ENCODE measurements at regions not wholly inside any gene's neighbourhood (a gene's known extent, or its start where the extent isn't known, plus 50 kb on each side); places are given as distances from the start of the nearest gene placed in this dataset.

- H3K27ac ChIP-seq: no peak overlapping the region
- TF ChIP-seq CTCF (conservative IDR thresholded peaks at IDR 0.05): no peak
These were observed 608.5 kb upstream of the USP24 start for GRCh38 chr1:55823541-55824250.

GRCh38 chr1:55822891-55823290 lies 607.7 kb upstream of the USP24 start:
- no peak for TF ChIP-seq CTCF (conservative IDR thresholded peaks at IDR 0.05)
- H3K27ac ChIP-seq: no peak overlapping the region

DNA sequence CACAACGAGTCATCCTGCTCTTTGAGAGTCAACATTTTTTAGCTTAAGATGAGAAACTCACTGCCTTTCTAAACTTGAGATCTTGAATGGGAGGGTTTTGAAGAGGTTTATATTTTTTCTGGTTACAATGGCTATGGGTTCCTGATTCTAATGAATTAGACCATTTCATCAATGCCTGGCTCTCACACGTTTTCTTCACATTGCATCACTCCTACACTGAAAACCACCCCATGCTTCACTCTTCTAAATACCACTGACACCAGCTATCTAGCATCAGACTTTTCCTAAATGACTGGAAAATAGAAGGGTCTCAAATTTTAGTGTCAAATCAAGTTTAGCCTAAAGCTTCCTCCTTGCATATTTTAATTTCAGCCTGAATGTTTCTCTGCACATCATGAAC lies 606.1 kb upstream of the USP24 start:
- no peak overlapping the region for H3K27ac ChIP-seq
- TF ChIP-seq CTCF (conservative IDR thresholded peaks at IDR 0.05): no peak

GRCh38 chr1:55820501-55820900 lies 605.3 kb upstream of the USP24 start:
- H3K27ac ChIP-seq: no peak overlapping the region
- TF ChIP-seq CTCF (conservative IDR thresholded peaks at IDR 0.05): no peak

DNA sequence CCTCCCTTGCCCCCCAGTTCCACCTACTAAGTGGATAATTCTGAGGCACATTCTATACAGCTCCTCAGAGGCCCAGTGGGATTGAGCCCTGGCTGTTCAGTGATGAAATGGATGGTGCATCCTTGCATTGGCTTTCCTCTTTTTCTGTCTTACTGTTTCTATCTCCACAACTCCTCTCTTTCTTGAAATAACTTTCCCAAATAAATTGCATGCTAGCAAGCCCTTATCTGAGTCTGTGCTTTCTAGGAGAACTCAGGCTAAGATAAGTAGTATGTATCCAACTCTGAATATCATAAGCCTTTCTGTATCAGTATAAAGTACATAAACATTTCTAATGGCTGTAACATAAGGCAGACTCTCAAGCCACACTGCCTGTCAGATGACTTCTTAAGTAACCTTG lies 603.8 kb upstream of the USP24 start:
- no peak for TF ChIP-seq CTCF (conservative IDR thresholded peaks at IDR 0.05)
- no peak overlapping the region for H3K27ac ChIP-seq

DNA sequence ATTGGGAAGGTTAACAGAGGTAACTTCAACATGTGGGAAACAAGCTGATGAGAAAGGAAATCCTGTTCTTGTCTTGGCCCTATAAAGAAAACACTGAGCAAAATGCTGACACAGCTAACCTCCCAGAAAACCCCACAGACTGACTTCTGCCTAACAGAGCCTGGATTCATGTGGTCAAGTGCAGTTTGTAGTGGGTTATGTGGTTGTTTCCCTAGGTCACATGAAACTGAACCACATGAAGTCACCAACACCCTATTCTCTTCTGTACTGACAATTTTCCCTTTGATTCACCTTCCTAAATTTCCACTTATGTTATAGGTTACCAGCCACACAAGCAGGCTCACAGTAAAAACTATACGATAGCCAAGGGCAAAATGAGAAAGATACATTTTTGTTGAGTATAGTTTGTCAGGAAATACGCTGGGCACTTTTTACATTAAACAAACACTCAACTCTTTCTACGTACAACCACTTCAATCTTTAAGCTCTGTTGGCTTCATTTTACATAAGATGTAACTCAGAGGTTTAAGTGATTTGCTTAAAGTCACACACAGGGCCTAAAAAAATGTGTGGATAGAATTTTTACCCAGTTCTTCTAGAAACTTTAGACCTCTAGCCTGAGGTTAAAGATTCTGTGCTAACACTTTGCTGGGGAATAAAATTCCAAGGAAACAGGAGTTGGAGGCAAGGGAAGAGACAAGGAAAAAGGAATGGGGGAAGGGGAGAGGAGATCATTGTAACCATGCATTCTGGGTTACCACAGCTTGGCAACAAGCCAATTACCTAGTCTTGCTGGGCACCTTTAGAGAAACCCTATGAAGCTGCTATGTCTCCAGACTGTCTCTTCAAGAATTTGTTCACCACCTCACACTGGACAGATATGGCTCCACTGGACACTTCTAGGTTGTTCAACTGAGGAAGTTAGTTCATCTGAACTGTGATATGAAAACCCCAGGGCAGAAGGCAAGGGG lies 601.6 kb upstream of the USP24 start:
- H3K27ac ChIP-seq: no peak overlapping the region; the same call in 1 of the 2 replicates
- no peak for TF ChIP-seq CTCF (conservative IDR thresholded peaks at IDR 0.05)

GRCh38 chr1:55815745-55816455 lies 600.7 kb upstream of the USP24 start:
- TF ChIP-seq CTCF (conservative IDR thresholded peaks at IDR 0.05): no peak
- H3K27ac ChIP-seq: no peak overlapping the region; the same call in 1 of the 2 replicates

Data from VCaP (cell line).